IMR-90 (cell line): ENCODE measurements at regions not wholly inside any gene's neighbourhood (a gene's known extent, or its start where the extent isn't known, plus 50 kb on each side); places are given as distances from the start of the nearest gene placed in this dataset.

Experiments
- ATAC-seq: fragments of 200-7000 bp; cut with Tn5 transposase; 2 replicates; pipeline ENCODE4 v1.9.1; 2020; ENCODE audit warnings: low read depth, mild to moderate bottlenecking, moderate library complexity
- BruUV-seq: library from RNA; stranded (reverse); fragments of 400-500 nt; replicated peaks from 2 replicates; lab custom pipeline; 2021; lab: Mats Ljungman, UMichigan
- CTCF ChIA-PET: fragments of 300-600 bp; formaldehyde crosslinking; extraction: SDS; loops from one replicate; lab custom pipeline; 2021; ENCODE audit warnings: antibody characterized with exemption; lab: Yijun Ruan, JAX
- POLR2A ChIA-PET: fragments of 300-600 bp; sonication (Branson Sonifier 250); formaldehyde crosslinking; loops from one replicate; lab custom pipeline; 2022; ENCODE audit warnings: antibody characterized with exemption; ENCODE audit not compliant: unreplicated experiment; lab: Charles Lee
- DNase-seq: peaks from one replicate; pipeline ENCODE4 v3.0.0; 2013
- H2AFZ ChIP-seq: replicated peaks from 2 replicates; pipeline ENCODE3; 2013; ENCODE audit warnings: low read length, mild to moderate bottlenecking; ENCODE audit not compliant: poor library complexity
- H2AK5ac ChIP-seq: 2 replicates; pipeline ENCODE4 v1.6.1; 2013; ENCODE audit warnings: low read depth, low read length, inconsistent platforms
- H2AK9ac ChIP-seq: replicated peaks from 2 replicates; pipeline ENCODE3; 2013; ENCODE audit warnings: mild to moderate bottlenecking, low read depth, low read length, moderate library complexity; ENCODE audit not compliant: poor library complexity
- H2BK120ac ChIP-seq: 2 replicates; pipeline ENCODE4 v1.6.1; 2013; ENCODE audit warnings: low read depth, low read length, inconsistent platforms
- H2BK15ac ChIP-seq: 3 replicates; pipeline ENCODE4 v1.6.1; 2013; ENCODE audit warnings: low read depth, low read length, inconsistent platforms
- H2BK20ac ChIP-seq: 2 replicates; pipeline ENCODE4 v1.6.1; 2013; ENCODE audit warnings: low read depth, mild to moderate bottlenecking, inconsistent platforms, low read length, moderate library complexity
- H2BK5ac ChIP-seq: 2 replicates; pipeline ENCODE4 v1.6.1; 2013; ENCODE audit warnings: mild to moderate bottlenecking, low read depth, low read length, inconsistent platforms; ENCODE audit not compliant: poor library complexity, severe bottlenecking
- H3K14ac ChIP-seq: replicated peaks from 2 replicates; pipeline ENCODE4 v1.6.1; 2013; ENCODE audit warnings: low read depth, low read length, inconsistent platforms
- H3K18ac ChIP-seq: 2 replicates; pipeline ENCODE4 v1.6.1; 2013; ENCODE audit warnings: low read depth, low read length, control low read depth
- H3K23ac ChIP-seq: 2 replicates; pipeline ENCODE4 v1.6.1; 2013; ENCODE audit warnings: low read depth, low read length, inconsistent platforms
- H3K27ac ChIP-seq: 2 replicates; pipeline ENCODE4 v1.5.1; 2013; ENCODE audit warnings: mild to moderate bottlenecking, control low read depth, low read length; ENCODE audit not compliant: insufficient read depth
- H3K27me3 ChIP-seq: 2 replicates; pipeline ENCODE4 v1.6.1; 2013; ENCODE audit warnings: low read length; ENCODE audit not compliant: control insufficient read depth, insufficient read depth
- H3K36me3 ChIP-seq: 2 replicates; pipeline ENCODE4 v1.6.1; 2013; ENCODE audit warnings: low read length, mixed read lengths; ENCODE audit not compliant: control insufficient read depth, insufficient read depth
- H3K4ac ChIP-seq: 2 replicates; pipeline ENCODE4 v1.6.1; 2013; ENCODE audit warnings: low read depth, low read length, inconsistent platforms
- H3K4me1 ChIP-seq: 2 replicates; pipeline ENCODE4 v1.6.1; 2013; ENCODE audit warnings: low read length, mixed read lengths; ENCODE audit not compliant: control insufficient read depth, insufficient read depth
- H3K4me2 ChIP-seq: 2 replicates; pipeline ENCODE4 v1.6.1; 2013; ENCODE audit warnings: low read depth, mild to moderate bottlenecking, control low read depth, low read length, moderate library complexity
- H3K4me3 ChIP-seq: 2 replicates; pipeline ENCODE4 v1.5.1; 2013; ENCODE audit warnings: low read depth, mild to moderate bottlenecking, control low read depth, low read length, moderate library complexity; ENCODE audit not compliant: insufficient read depth
- H3K56ac ChIP-seq: 2 replicates; pipeline ENCODE4 v1.6.1; 2013; ENCODE audit warnings: low read length, inconsistent platforms; ENCODE audit not compliant: insufficient read depth; ENCODE audit errors: extremely low read depth
- H3K79me1 ChIP-seq, 2 experiments: 2 replicates each; pipeline ENCODE4 v1.6.1; 2013; ENCODE audit warnings: low read length in 2 of 2, inconsistent platforms in 1 of 2, low read depth in 1 of 2
- H3K9ac ChIP-seq: 2 replicates; pipeline ENCODE4 v1.6.1; 2013; ENCODE audit warnings: low read depth, low read length, control low read depth
- H3K9me1 ChIP-seq: 2 replicates; pipeline ENCODE4 v1.6.1; 2013; ENCODE audit warnings: low read length, inconsistent platforms; ENCODE audit not compliant: insufficient read depth
- H3K9me3 ChIP-seq: 2 replicates; pipeline ENCODE4 v1.6.1; 2013; ENCODE audit warnings: low read length; ENCODE audit not compliant: control insufficient read depth, insufficient read depth
- H4K20me1 ChIP-seq: 2 replicates; pipeline ENCODE4 v1.6.1; 2013; ENCODE audit warnings: low read length, inconsistent platforms; ENCODE audit not compliant: insufficient read depth
- H4K5ac ChIP-seq: 2 replicates; pipeline ENCODE4 v1.6.1; 2013; ENCODE audit warnings: mild to moderate bottlenecking, low read depth, low read length, control low read depth
- H4K8ac ChIP-seq, 2 experiments: 2 replicates each; pipeline ENCODE4 v1.6.1; 2013; ENCODE audit warnings: low read depth in 2 of 2, low read length in 2 of 2, control low read depth in 1 of 2, inconsistent platforms in 1 of 2
- H4K91ac ChIP-seq: 2 replicates; pipeline ENCODE4 v1.6.1; 2013; ENCODE audit warnings: low read depth, low read length, inconsistent platforms; ENCODE audit not compliant: insufficient read depth
- CTCF ChIP-seq: conservative IDR thresholded peaks from 2 replicates; pipeline ENCODE4 v1.5.1; 2012; ENCODE audit warnings: mild to moderate bottlenecking, low read depth, low read length, improper control_type of control experiment
- ELK1 ChIP-seq: fragments of 150-350 bp; IDR thresholded peaks from 2 replicates; pipeline ENCODE4 v1.6.1; 2016; ENCODE audit warnings: low read depth, mild to moderate bottlenecking, low read length, moderate library complexity, borderline replicate concordance
- MAFK ChIP-seq: IDR thresholded peaks from 2 replicates; pipeline ENCODE4 v1.6.1; 2012; ENCODE audit warnings: low read depth, low read length, improper control_type of control experiment
- MAZ ChIP-seq: IDR thresholded peaks from 2 replicates; pipeline ENCODE4 v1.6.1; 2012; ENCODE audit warnings: low read depth, mild to moderate bottlenecking, low read length, improper control_type of control experiment, moderate library complexity, borderline replicate concordance
- POLR2A ChIP-seq: IDR thresholded peaks from 2 replicates; pipeline ENCODE4 v1.6.1; 2012; ENCODE audit warnings: mild to moderate bottlenecking, low read depth, low read length
- RCOR1 ChIP-seq: IDR thresholded peaks from 2 replicates; pipeline ENCODE4 v1.6.1; 2012; ENCODE audit warnings: mild to moderate bottlenecking, low read length, improper control_type of control experiment; ENCODE audit not compliant: insufficient replicate concordance
- WGBS, 2 experiments: methylation state at CpG; one replicate each; pipeline versions ENCODE4 v1.1.5 to v1.1.7; 2013; ENCODE audit warnings: missing lambda C conversion rate in 2 of 2; ENCODE audit not compliant: insufficient read length in 1 of 2; ENCODE audit errors: extremely low coverage in 2 of 2; 5-methylcytosine and 5-hydroxymethylcytosine counted together
- dilution Hi-C: fragments of 300-500 bp; cut with HindIII; formaldehyde crosslinking; loops from one replicate; pipeline ENCODE4 v1.14.3; 2018; ENCODE audit warnings: low sequenced_read_pairs; ENCODE audit not compliant: unreplicated experiment
- in situ Hi-C: fragments of 300-500 bp; cut with MboI; formaldehyde crosslinking; loops from 3 replicates; pipeline ENCODE4 v1.14.3; 2019; ENCODE audit warnings: low sequenced_read_pairs, inconsistent platforms, mixed read lengths
- intact Hi-C: fragments of 100-400 bp; cut with micrococcal nuclease; formaldehyde crosslinking; loops from 2 replicates; pipeline ENCODE4 v1.10.0; 2022

GRCh38 chr21:17435565-17436543, 77.0 kb upstream of the CXADR start:
- Histone ChIP-seq H3K56ac (no peak overlapping the region), H3K4ac (no peak overlapping the region), H3K79me1 (no peaks in the 10 kb centered on the region), H4K8ac (no peak overlapping the region), H3K27me3 (peaks cover 2% of the 10 kb centered on the region), H3K23ac (no peak overlapping the region), H2BK120ac (no peak overlapping the region), H4K20me1 (no peaks in the 10 kb centered on the region), H3K14ac (no peak overlapping the region), H3K4me3 (no peak overlapping the region), H4K91ac (no peak overlapping the region), H2BK20ac (no peak overlapping the region), H3K9ac (no peak overlapping the region), H3K36me3 (no peaks in the 10 kb centered on the region), H2BK15ac (no peak overlapping the region), H4K5ac (no peak overlapping the region), H2AFZ (no peak overlapping the region), H3K9me3 (no peaks in the 10 kb centered on the region), H3K18ac (no peak overlapping the region), H2AK5ac (no peak overlapping the region), H2AK9ac (no peak overlapping the region), H3K4me2 (no peak overlapping the region), H2BK5ac (no peak overlapping the region), H3K9me1 (no peaks in the 10 kb centered on the region), H3K4me1 (peaks cover 6% of the 10 kb centered on the region), H3K27ac (no peak overlapping the region)
- no peak for TF ChIP-seq MAFK
- TF ChIP-seq ELK1, result no peak
- no peak for TF ChIP-seq POLR2A
- TF ChIP-seq RCOR1, result no peak
- TF ChIP-seq MAZ, result no peak
- TF ChIP-seq CTCF, result no peak
- dilution Hi-C loops (no loop called here), intact Hi-C loops (no loop called here), in situ Hi-C loops (no loop called here)
- ATAC-seq (no peak), DNase-seq (no peak)
- 100% methylated on average over 1 of the region's 7 CpGs; no CpG with 5 or more reads in 1 of the 2 experiments for WGBS, 2 experiments
- ChIA-PET CTCF (interaction anchor here (0.8 kb wide), 1 partner anchor 101 kb away, joined by 4 read pairs; no protein-coding TSS in a partner anchor), POLR2A (no interaction called here)
- no TSS peak for BruUV-seq
